AML-193 (cell line): ENCODE measurements at regions not wholly inside any gene's neighbourhood (a gene's known extent, or its start where the extent isn't known, plus 50 kb on each side); places are given as distances from the start of the nearest gene placed in this dataset.

Experiments
- DNase-seq, 2 experiments: peaks; one replicate each; lab custom pipeline; 2025; lab: John Stamatoyannopoulos, UW

DNA sequence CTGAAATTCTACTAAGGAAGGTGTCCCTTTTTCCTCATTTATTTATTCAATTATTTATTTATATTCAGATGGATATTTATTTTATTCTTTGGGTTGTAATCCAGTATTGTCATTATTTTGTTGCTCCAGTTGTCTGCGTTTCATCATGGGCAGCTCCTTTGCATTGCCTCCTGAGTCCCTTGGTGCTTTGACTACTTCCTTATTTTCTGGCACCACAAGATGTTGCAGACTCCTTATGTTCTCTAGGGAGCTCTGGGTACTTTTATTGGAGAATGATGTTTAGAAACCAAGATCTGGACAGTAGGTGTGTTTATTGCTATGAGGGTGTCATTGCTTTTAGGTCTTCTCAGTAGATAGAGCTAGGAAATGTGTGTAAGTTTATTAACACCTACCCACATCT, 59.9 kb upstream of the ERRFI1 start:
- DNase-seq, result no peak

- no peak for DNase-seq
Observed at GRCh38 chr1:8084913-8085312, 58.8 kb upstream of the ERRFI1 start.

DNA sequence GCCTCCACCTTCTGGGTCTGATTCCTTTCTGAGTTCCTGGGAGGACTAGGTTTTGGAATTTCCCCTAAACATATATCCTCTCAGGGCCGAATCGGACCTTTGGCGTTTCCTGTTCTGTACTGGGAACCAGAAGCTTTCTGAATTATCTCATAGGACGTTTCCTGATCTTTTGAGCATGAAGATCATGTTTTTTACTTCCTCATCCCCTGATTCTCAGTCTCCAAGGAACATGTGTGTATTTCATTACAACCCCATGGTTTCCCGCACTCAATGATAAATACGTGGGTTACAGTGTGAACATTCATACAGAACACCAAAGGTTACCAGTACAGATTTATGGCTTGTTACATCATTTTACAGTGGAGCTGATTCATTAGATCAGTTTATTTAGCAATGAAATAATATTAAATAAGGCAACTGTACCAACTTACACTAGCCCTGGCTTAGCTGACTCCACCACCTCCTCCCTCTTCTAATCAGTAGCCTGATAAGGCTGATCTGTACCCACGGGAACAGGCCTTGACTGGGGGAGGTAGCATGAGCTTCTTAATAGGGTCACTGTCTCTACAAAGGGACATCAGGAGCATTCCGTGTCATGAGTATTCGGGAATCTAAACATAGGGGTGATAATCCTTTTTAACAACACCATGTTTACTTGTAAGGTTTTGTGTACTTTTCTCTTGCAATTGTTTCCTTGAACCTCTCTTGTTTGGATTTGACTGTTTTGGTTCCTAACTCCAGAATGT, 57.8 kb upstream of the ERRFI1 start:
- no peak for DNase-seq

DNA sequence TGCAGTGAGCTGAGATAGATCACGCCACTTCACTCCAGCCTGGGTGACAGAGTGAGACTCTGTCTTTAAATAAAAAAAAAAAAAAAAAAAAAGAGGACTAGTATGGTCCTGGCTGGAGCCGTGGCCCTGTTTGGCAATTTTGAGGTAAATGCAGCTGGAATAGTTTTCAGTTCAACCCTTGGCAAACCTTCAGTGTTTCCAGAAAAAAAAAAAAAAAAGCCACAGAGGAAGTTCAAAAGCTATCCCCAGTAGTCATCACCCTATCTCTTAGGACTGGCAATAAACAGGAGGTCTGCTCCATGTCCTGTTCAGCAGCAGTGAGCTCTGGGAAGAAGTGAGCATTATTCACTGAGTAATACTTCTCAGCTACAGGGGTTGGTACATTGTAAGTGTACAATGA, 56.8 kb upstream of the ERRFI1 start:
- no peak for DNase-seq

DNA sequence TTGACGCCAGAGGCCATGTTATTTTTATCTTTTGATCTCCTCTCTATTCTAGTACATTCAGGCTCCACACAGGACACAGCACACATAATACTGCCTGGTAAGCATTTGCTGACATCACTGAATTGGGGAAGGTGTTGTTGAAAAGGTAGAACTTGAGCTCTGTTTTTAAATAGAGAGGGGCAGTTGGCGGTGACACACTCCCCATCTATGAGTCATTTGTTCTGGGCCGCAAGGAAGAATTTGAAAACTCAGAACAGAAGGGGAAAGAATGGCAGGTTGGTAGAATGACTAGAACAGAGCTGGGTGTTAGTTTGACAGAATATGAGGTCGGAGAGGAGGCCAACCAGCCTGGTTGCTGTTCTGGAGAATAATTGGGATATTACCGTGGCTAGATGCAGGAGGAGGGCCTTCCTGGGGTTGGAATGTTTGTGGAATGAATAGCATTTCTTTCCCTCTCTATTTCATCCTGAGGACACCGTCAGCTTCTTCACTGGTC, 52.1 kb upstream of the ERRFI1 start:
- DNase-seq, result no peak

DNA sequence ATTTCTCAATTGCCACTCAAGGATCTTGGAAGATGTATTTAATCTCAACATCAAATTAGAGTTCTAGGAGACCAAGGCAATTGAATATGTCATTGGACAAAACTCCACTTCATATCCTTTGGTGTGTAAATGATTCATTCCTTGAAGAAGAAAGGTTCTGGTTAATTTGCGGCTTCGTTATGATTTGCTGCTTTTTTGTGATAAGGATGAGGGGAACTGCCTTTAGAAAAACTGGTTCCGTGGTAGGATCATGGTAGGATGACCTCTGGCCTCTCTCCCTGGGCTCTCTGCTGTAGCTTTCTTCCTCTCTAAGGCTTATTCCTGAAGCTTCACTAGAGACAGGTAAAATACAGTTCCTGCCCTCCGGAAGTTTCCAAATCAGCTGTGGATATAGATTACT, 51.5 kb upstream of the ERRFI1 start:
- DNase-seq, result no peak

DNA sequence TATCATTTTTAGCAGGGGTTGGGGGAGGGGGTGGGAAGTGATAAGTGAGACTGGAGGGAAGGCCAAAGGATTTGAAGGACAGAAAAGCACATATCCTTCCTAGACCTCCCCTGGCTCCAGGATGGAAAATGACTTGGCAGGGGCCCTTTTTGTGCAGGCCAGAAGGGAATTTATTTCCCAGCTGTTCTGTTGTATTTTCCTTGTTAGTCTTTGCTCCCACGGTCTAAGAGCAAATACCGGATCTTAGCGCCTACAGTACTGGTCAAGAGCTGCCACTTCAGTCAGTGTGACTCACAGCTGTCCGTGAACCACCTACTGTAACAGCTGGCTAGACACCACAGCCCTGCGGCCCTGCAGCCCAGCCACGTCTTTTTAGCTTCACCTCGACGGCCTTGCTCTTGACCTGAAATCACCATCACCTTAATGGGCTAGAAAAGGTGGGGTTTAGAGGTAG, 51.0 kb upstream of the ERRFI1 start:
- DNase-seq, result no peak

DNA sequence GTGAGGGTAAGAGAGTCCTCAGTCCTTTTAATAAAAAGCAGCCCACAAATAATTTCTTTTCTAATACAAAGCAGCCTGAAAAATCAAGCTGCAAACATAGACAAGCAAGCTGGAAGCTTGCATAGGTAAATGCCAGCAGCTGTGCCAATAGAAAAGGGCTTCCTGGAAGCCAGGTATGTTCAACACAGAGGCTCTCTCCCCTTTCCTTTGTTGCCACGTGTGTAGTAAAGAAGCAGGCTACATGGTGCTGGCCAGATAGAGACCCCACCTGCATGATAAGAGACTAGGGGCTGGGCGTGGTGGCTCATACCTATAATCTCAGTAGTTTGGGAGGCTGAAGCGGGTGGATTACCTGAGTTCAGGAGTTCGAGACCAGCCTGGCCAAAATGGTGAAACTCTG, 50.1 kb upstream of the ERRFI1 start:
- no peak for DNase-seq
